Activated CD8-positive, alpha-beta memory T cell treated with anti-CD3 and anti-CD28 coated beads for 24 hours (primary cell): ENCODE measurements at regions not wholly inside any gene's neighbourhood (a gene's known extent, or its start where the extent isn't known, plus 50 kb on each side); places are given as distances from the start of the nearest gene placed in this dataset.
A peak's percentile ranks its signal among the peaks of the same experiment; 100 is the strongest.

Experiments
- DNase-seq: peaks from one replicate; pipeline ENCODE4 v3.0.0-alpha.2; 2020

- no peak for DNase-seq
Observed at GRCh38 chr3:174408310-174408709, 450.8 kb upstream of the NAALADL2 start.

- no peak for DNase-seq
Observed at GRCh38 chr3:174409086-174409743, 449.9 kb upstream of the NAALADL2 start.

GRCh38 chr3:174413062-174413912 lies 445.8 kb upstream of the NAALADL2 start:
- DNase-seq = no peak

GRCh38 chr3:174414902-174415301 lies 444.2 kb upstream of the NAALADL2 start:
- DNase-seq = no peak

- DNase-seq = no peak
Observed at GRCh38 chr3:174417573-174417972, 441.6 kb upstream of the NAALADL2 start.

- DNase-seq = no peak
Observed at GRCh38 chr3:174419216-174419615, 439.9 kb upstream of the NAALADL2 start.

GRCh38 chr3:174423936-174424335 lies 435.2 kb upstream of the NAALADL2 start:
- no peak for DNase-seq

- no peak for DNase-seq
Observed at GRCh38 chr3:174424656-174425055, 434.5 kb upstream of the NAALADL2 start.

- no peak for DNase-seq
Observed at GRCh38 chr3:174425422-174425821, 433.7 kb upstream of the NAALADL2 start.

- DNase-seq = no peak
Observed at GRCh38 chr3:174430986-174431385, 428.1 kb upstream of the NAALADL2 start.

- DNase-seq = no peak
Observed at GRCh38 chr3:174431717-174432116, 427.4 kb upstream of the NAALADL2 start.

- no peak for DNase-seq
Observed at GRCh38 chr3:174436367-174436766, 422.8 kb upstream of the NAALADL2 start.

- no peak for DNase-seq
Observed at GRCh38 chr3:174438501-174439145, 420.5 kb upstream of the NAALADL2 start.

- no peak for DNase-seq
Observed at GRCh38 chr3:174439331-174440252, 419.5 kb upstream of the NAALADL2 start.

GRCh38 chr3:174440253-174440701 lies 418.9 kb upstream of the NAALADL2 start:
- no peak for DNase-seq

GRCh38 chr3:174440741-174441587 lies 418.2 kb upstream of the NAALADL2 start:
- peak; percentile 82 for DNase-seq

GRCh38 chr3:174441588-174442301 lies 417.4 kb upstream of the NAALADL2 start:
- DNase-seq = no peak

GRCh38 chr3:174442302-174442682 lies 416.8 kb upstream of the NAALADL2 start:
- no peak for DNase-seq

GRCh38 chr3:174444391-174444790 lies 414.7 kb upstream of the NAALADL2 start:
- DNase-seq = no peak

- no peak for DNase-seq
Observed at GRCh38 chr3:174457758-174458157, 401.4 kb upstream of the NAALADL2 start.

GRCh38 chr3:174460831-174461230 lies 398.3 kb upstream of the NAALADL2 start:
- no peak for DNase-seq
